ENCODE measurements at regions not wholly inside any gene's neighbourhood (a gene's known extent, or its start where the extent isn't known, plus 50 kb on each side); places are given as distances from the start of the nearest gene placed in this dataset.

- peak; percentile 78 for TF ChIP-seq GATA3 (IDR thresholded peaks at IDR 0.05; ENCODE audit: low read depth, low read length)
- TF ChIP-seq GATA2 (IDR thresholded peaks at IDR 0.05; ENCODE audit: low read depth, low read length): no peak
Measured at GRCh38 chr13:84910423-84910822, 888.8 kb downstream of the SLITRK6 start.
